Ascending aorta (tissue), 2 donors: ENCODE measurements at regions not wholly inside any gene's neighbourhood (a gene's known extent, or its start where the extent isn't known, plus 50 kb on each side); places are given as distances from the start of the nearest gene placed in this dataset.
"Not testable (repeated sequence)": the region's sequence is repeated elsewhere in the genome, so short reads cannot be mapped to it uniquely, and the experiment has no call there.

Experiments
- DNase-seq, 2 donors: peaks; one replicate each; pipeline ENCODE4 v3.0.0-alpha.2; 2019; ENCODE audit warnings: low spot score in 2 of 2
- H3K27ac ChIP-seq, 2 donors: fragments of 200-600 bp; sonication (generic); one replicate each; pipeline ENCODE4 v1.5.1; 2016 to 2017; ENCODE audit warnings: mild to moderate bottlenecking in 1 of 2
- H3K27me3 ChIP-seq: fragments of 200-600 bp; sonication (generic); one replicate; pipeline ENCODE4 v1.5.1; 2017
- H3K36me3 ChIP-seq, 2 donors: fragments of 200-600 bp; sonication (generic); one replicate each; pipeline ENCODE4 v1.5.1; 2016
- H3K4me1 ChIP-seq, 2 donors: fragments of 200-600 bp; sonication (generic); one replicate each; pipeline ENCODE4 v1.5.1; 2016 to 2017; ENCODE audit warnings: mild to moderate bottlenecking in 1 of 2
- H3K4me3 ChIP-seq, 2 donors: fragments of 200-600 bp; sonication (generic); one replicate each; pipeline ENCODE4 v1.5.1; 2016 to 2017; ENCODE audit warnings: mild to moderate bottlenecking in 1 of 2
- H3K9me3 ChIP-seq, 2 donors: fragments of 200-600 bp; sonication (generic); one replicate each; pipeline ENCODE4 v1.5.1; 2016
- intact Hi-C: fragments of 100-400 bp; cut with DNase I; formaldehyde crosslinking; loops from one replicate; pipeline ENCODE4 v1.15.1; 2023
- TF ChIP-seq, protein P1 (sequence below), 3 experiments: fragments of 200-600 bp in 2 of 3; fragments of 450-650 bp in 1 of 3; sonication (generic) in 2 of 3; IDR thresholded peaks; one replicate each; pipeline ENCODE4 v1.5.1; 2016 to 2019; ENCODE audit warnings: antibody characterized with exemption in 3 of 3, mild to moderate bottlenecking in 1 of 3, moderate library complexity in 1 of 3

DNA sequence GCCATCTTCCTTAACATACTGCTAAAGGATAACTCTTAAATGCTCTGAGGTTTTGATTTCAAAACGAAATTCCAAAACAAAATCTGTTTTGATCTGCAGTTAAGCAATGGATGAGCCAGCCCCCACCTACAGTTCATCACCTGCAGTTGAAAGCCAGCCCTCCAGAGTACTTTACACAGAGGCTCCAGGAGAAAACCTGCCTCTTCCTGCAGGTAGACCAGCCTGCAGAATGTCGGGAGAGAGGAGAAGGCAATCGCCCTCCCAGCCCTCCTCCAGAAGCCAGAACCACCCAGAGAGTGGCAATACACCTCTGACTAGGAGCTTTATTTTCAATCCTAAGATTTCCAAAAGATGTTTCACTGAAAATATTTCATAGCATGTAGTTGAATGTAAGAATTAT lies 798.1 kb downstream of the GATA3 start:
- no peaks in the 10 kb centered on the region for H3K4me1 ChIP-seq
- DNase-seq, result no peak
- TF ChIP-seq, protein P1, sequence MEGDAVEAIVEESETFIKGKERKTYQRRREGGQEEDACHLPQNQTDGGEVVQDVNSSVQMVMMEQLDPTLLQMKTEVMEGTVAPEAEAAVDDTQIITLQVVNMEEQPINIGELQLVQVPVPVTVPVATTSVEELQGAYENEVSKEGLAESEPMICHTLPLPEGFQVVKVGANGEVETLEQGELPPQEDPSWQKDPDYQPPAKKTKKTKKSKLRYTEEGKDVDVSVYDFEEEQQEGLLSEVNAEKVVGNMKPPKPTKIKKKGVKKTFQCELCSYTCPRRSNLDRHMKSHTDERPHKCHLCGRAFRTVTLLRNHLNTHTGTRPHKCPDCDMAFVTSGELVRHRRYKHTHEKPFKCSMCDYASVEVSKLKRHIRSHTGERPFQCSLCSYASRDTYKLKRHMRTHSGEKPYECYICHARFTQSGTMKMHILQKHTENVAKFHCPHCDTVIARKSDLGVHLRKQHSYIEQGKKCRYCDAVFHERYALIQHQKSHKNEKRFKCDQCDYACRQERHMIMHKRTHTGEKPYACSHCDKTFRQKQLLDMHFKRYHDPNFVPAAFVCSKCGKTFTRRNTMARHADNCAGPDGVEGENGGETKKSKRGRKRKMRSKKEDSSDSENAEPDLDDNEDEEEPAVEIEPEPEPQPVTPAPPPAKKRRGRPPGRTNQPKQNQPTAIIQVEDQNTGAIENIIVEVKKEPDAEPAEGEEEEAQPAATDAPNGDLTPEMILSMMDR (IDR thresholded peaks at IDR 0.05), result no peak
- intact Hi-C loops, result no loop called here
- H3K9me3 ChIP-seq, result no peaks in the 10 kb centered on the region
- H3K4me3 ChIP-seq, result no peak overlapping the region
- H3K27ac ChIP-seq, result no peak overlapping the region
- no peaks in the 10 kb centered on the region for H3K36me3 ChIP-seq
- H3K27me3 ChIP-seq, result no peaks in the 10 kb centered on the region

DNA sequence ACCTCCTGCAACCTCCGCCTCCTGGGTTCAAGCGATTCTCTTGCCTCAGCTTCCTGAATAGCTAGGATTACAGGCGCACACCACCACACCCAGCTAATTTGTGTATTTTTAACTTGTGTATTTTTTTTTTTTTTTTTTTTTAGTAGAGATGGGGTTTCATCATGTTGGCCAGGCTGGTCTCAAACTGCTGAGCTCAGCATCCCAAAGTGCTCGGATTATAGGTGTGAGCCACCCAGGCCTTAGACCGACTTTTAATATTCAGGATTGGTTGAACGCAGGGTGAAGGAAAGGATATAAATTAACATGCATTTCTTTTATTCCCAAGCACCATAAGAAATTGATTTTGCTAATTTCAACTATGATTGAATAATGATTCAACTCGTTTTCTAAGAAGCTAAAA lies 798.6 kb downstream of the GATA3 start:
- no peak overlapping the region for H3K27ac ChIP-seq
- no peaks in the 10 kb centered on the region for H3K27me3 ChIP-seq
- no peaks in the 10 kb centered on the region for H3K4me1 ChIP-seq
- TF ChIP-seq, protein P1 (IDR thresholded peaks at IDR 0.05), result no peak
- H3K36me3 ChIP-seq, result no peaks in the 10 kb centered on the region
- intact Hi-C loops, result no loop called here
- DNase-seq, result no peak
- H3K4me3 ChIP-seq, result no peak overlapping the region
- H3K9me3 ChIP-seq, result no peaks in the 10 kb centered on the region

DNA sequence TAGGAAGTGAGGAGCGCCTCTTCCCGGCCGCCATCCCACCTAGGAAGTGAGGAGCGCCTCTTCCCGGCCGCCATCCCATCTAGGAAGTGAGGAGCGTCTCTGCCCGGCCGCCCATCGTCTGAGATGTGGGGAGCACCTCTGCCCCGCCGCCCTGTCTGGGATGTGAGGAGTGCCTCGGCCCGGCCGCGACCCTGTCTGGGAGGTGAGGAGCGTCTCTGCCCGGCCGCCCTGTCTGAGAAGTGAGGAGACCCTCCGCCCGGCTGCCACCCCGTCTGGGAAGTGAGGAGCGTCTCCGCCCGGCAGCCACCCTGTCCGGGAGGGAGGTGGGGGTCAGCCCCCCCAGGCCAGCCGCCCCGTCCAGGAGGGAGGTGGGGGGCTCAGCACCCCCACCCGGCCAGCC lies 814.4 kb downstream of the GATA3 start:
- intact Hi-C loops, H3K27me3 ChIP-seq, H3K4me1 ChIP-seq, H3K4me3 ChIP-seq, H3K27ac ChIP-seq, DNase-seq, H3K36me3 ChIP-seq, H3K9me3 ChIP-seq: not testable (repeated sequence)

DNA sequence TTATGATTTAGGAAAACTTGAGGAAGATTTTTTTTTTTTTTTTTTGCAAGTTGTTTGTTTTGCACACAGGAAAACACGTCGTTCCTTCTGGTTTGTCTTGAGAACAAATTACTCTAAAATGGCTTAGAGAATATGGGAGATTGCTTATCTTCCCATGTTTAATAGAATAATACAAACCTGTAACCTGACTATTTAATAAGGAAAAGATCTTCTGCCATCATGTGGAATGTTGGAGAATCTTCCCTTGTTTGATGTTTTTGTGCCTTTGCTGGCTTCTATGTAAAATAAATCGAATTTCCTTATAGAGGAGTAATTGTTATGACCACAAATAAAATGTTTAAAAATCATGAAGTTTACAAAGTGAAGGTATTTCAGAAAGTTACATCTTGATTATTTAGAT lies 818.8 kb downstream of the GATA3 start:
- intact Hi-C loops, result no loop called here
- TF ChIP-seq, protein P1 (IDR thresholded peaks at IDR 0.05), result no peak
- Histone ChIP-seq H3K4me3 (no peak overlapping the region), H3K9me3 (no peaks in the 10 kb centered on the region), H3K4me1 (no peaks in the 10 kb centered on the region), H3K27me3 (no peaks in the 10 kb centered on the region), H3K36me3 (no peaks in the 10 kb centered on the region), H3K27ac (no peak overlapping the region)
- no peak for DNase-seq

DNA sequence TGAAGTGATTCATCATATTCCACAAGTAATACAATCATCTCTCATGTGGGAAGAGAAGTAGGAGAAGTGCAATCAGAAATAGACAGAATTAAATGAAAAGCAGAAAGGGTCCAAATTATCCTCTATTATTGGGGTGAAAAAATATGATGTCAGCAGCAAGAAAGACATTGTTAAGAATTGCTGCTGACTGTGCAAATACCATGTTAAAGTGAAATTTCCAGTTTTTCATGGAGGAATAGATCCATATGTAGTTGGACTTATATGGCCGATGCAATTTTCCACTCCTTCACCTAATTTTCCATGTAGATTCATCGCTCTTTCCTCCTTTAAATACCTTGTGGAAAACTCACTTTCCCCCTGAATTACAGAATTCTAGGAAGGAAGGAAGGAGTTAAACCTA lies 819.8 kb downstream of the GATA3 start:
- no peak overlapping the region for H3K4me3 ChIP-seq
- no peaks in the 10 kb centered on the region for H3K27me3 ChIP-seq
- H3K36me3 ChIP-seq, result no peaks in the 10 kb centered on the region
- H3K27ac ChIP-seq, result no peak overlapping the region
- no peaks in the 10 kb centered on the region for H3K9me3 ChIP-seq
- intact Hi-C loops, result no loop called here
- H3K4me1 ChIP-seq, result no peaks in the 10 kb centered on the region
- DNase-seq, result no peak
- TF ChIP-seq, protein P1 (IDR thresholded peaks at IDR 0.05), result no peak

DNA sequence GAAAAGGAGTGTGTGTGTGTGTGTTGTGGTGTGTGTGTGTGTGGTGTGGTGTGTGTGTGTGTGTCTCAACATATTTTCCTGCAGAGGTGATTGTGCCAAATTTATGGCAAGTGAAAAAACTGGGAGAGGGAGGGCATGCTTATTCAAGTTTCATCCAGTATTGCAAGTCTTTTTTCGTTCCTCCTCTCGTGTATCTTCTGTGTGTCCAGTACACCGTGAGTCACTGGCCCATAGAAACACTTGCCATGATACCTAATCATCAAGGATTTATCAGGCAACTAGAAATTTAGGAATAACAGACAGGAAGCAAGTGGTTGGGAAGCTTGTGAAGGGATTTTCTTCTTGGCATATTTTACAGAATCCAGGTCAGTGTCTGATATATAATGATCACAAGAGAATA lies 820.5 kb downstream of the GATA3 start:
- TF ChIP-seq, protein P1 (IDR thresholded peaks at IDR 0.05), result no peak
- Histone ChIP-seq H3K27me3 (no peaks in the 10 kb centered on the region), H3K27ac (no peak overlapping the region), H3K4me3 (no peak overlapping the region), H3K36me3 (no peaks in the 10 kb centered on the region), H3K4me1 (no peaks in the 10 kb centered on the region), H3K9me3 (no peaks in the 10 kb centered on the region)
- DNase-seq, result no peak
- intact Hi-C loops, result no loop called here
